Body of pancreas (tissue), 4 donors: ENCODE measurements at regions not wholly inside any gene's neighbourhood (a gene's known extent, or its start where the extent isn't known, plus 50 kb on each side); places are given as distances from the start of the nearest gene placed in this dataset.
"Not testable (repeated sequence)": the region's sequence is repeated elsewhere in the genome, so short reads cannot be mapped to it uniquely, and the experiment has no call there.

Experiments used
- ATAC-seq: fragments of 150-250 bp; one replicate; pipeline ENCODE4 v1.9.1; 2016
- DNase-seq, 4 donors: peaks; one replicate each; pipeline ENCODE4 v3.0.0-alpha.2; 2019
- H3K27ac ChIP-seq, 4 donors: fragments of 200-600 bp; sonication (generic); 1 replicate in 3 of 4; 2 replicates in 1 of 4; pipeline versions ENCODE4 v1.5.1 to v1.6.1; 2016 to 2019; ENCODE audit warnings: mild to moderate bottlenecking in 1 of 4, mixed read lengths in 1 of 4, moderate library complexity in 1 of 4
- H3K27me3 ChIP-seq, 2 donors: fragments of 200-600 bp; sonication (generic); one replicate each; pipeline ENCODE4 v1.6.0; 2016; ENCODE audit warnings: mild to moderate bottlenecking in 1 of 2
- H3K36me3 ChIP-seq, 2 donors: fragments of 200-600 bp; sonication (generic); replicated peaks in 1 of 2; 2 replicates each; pipeline ENCODE4 v1.5.1; 2016; ENCODE audit warnings: low read depth in 2 of 2; ENCODE audit not compliant: insufficient read depth in 1 of 2
- H3K4me1 ChIP-seq: fragments of 200-600 bp; sonication (generic); one replicate; pipeline ENCODE4 v1.6.0; 2016
- H3K4me3 ChIP-seq, 2 donors: fragments of 200-600 bp; sonication (generic); 1 replicate in 1 of 2; 2 replicates in 1 of 2; pipeline ENCODE4 v1.5.1; 2016 to 2019
- H3K9me3 ChIP-seq, 3 donors: fragments of 200-600 bp; sonication (generic); 1 replicate in 2 of 3; 2 replicates in 1 of 3; pipeline ENCODE4 v1.5.1; 2016
- CTCF ChIP-seq, 7 experiments: fragments of 450-650 bp in 4 of 7; fragments of 200-600 bp in 3 of 7; sonication (generic) in 3 of 7; IDR thresholded peaks; one replicate each; pipeline ENCODE4 v1.5.1; 2016 to 2019; ENCODE audit warnings: antibody characterized with exemption in 7 of 7
- POLR2A ChIP-seq, 3 donors: fragments of 450-650 bp; IDR thresholded peaks; one replicate each; pipeline ENCODE4 v1.6.1; 2016; ENCODE audit warnings: antibody characterized with exemption in 3 of 3, mild to moderate bottlenecking in 2 of 3
- WGBS, 2 donors: methylation state at CpG; one replicate each; pipeline ENCODE4 v1.1.5; 2017; 5-methylcytosine and 5-hydroxymethylcytosine counted together
- intact Hi-C: fragments of 100-400 bp; cut with DNase I; formaldehyde crosslinking; loops from one replicate; pipeline ENCODE4 v1.15.1; 2023

DNA sequence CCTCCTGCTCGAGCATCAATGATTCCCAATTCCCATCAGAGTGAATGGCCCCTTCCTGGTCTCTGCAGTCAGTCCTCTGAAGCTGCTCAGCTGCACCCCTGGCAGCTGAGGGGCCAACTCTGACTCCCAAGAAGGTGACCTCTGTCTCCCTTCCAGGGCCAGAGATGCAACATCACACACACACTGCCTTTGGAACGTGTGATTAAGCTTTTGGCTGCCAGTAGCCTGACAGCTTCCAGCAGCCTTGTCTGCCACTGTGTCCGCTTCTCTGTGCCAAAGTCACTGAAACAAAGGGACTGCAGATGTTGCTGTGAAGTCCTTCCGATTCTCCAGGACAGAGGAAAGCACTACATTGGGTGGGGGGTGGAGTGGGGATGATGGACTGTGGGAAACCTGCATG is 254.1 kb downstream of the CEP170 start:
- H3K27ac ChIP-seq, intact Hi-C loops, H3K9me3 ChIP-seq, H3K36me3 ChIP-seq, H3K27me3 ChIP-seq, DNase-seq, ATAC-seq, H3K4me1 ChIP-seq, H3K4me3 ChIP-seq: not testable (repeated sequence)
- 17 to 20% methylated on average over 2 to 4 of the region's 4 CpGs for WGBS, 2 donors

DNA sequence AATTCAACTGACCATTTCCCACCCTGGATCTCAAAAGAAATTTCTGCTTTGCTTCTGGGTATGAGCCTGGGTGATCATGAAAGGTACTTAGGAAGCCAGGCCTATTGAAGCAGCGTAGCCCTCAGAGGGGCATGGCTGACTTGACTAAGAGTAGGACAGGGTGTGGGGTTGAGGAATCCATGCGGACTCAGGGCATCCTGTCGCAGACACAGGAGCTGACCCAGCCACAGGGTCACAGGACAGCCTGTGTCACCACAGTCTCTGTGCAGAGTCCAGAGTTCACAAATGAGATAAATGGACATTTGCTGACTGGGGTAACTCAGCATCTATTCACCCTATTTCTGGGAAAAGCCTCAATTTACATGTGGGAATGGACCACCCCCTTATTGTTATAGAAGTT is 262.3 kb downstream of the CEP170 start:
- intact Hi-C loops, ATAC-seq, H3K27ac ChIP-seq, H3K4me3 ChIP-seq, H3K9me3 ChIP-seq, DNase-seq, H3K36me3 ChIP-seq, H3K4me1 ChIP-seq, H3K27me3 ChIP-seq: not testable (repeated sequence)
- WGBS, 2 donors = 57 to 73% methylated on average over 1 to 3 of the region's 3 CpGs

DNA sequence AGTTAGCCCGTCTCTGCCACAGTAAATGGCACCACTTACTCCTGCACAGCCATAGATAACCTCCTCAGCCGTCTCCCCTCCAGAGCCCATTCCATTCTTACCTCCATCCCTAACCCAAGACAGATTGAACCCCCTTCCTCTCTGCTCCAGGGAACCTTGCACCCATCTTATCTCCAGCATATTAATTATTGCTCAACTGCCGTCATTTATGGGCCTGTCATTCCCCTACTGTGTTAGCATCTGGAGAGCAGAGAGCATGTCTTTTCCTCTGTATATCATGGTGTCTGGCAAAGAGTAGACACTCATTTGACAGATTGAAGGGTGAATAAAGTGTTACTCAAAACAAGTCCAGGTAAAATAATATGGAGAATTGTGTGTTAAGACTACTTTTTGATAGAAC is 270.0 kb downstream of the CEP170 start:
- 42 to 66% methylated on average over 3 of the region's 3 CpGs for WGBS, 2 donors
- ATAC-seq, intact Hi-C loops: not testable (repeated sequence)

DNA sequence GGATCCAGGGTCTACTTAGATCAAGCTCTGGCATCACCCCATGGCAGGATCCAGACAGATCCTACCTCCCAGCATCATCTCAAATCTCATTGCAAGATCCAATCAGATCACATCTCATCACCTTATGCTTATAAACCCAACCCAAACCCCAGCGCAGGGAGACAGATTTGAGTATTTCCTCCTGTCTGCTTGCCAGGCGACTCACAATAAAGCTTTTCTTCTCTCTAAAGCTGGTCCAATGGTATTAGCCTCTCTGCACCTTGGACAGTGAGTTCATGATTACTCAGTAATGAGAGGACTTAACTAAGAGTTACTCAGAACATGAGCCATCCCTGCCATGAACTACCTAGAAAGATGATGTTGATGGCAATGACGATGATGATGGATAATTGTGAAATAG is 281.7 kb downstream of the CEP170 start:
- H3K36me3 ChIP-seq, intact Hi-C loops, H3K4me1 ChIP-seq, DNase-seq, H3K27me3 ChIP-seq, ATAC-seq, H3K27ac ChIP-seq, H3K4me3 ChIP-seq, H3K9me3 ChIP-seq: not testable (repeated sequence)
- WGBS, 2 donors = 72 to 80% methylated on average over 3 of the region's 3 CpGs

More for the DNA sequence above, 270.0 kb downstream of the CEP170 start:
- not testable (repeated sequence) for H3K4me3 ChIP-seq, DNase-seq, H3K27me3 ChIP-seq, H3K4me1 ChIP-seq, H3K27ac ChIP-seq, H3K9me3 ChIP-seq, H3K36me3 ChIP-seq

GRCh38 chr1:242966892-242967291 is 288.2 kb downstream of the CEP170 start:
- H3K4me3 ChIP-seq = no peak overlapping the region
- no peaks in the 10 kb centered on the region for H3K4me1 ChIP-seq
- peaks cover 0 to 5% (median 0%) of the 10 kb centered on the region in 3 donors for H3K9me3 ChIP-seq
- no peak for TF ChIP-seq CTCF (IDR thresholded peaks at IDR 0.05)
- no peak for TF ChIP-seq POLR2A (IDR thresholded peaks at IDR 0.05)
- H3K27ac ChIP-seq = no peak overlapping the region
- no peaks in the 10 kb centered on the region for H3K27me3 ChIP-seq
- H3K36me3 ChIP-seq = no peaks in the 10 kb centered on the region
- intact Hi-C loops = no loop called here
- no peak for ATAC-seq
- DNase-seq = no peak
- 67 to 73% methylated on average over 3 of the region's 3 CpGs for WGBS, 2 donors

DNA sequence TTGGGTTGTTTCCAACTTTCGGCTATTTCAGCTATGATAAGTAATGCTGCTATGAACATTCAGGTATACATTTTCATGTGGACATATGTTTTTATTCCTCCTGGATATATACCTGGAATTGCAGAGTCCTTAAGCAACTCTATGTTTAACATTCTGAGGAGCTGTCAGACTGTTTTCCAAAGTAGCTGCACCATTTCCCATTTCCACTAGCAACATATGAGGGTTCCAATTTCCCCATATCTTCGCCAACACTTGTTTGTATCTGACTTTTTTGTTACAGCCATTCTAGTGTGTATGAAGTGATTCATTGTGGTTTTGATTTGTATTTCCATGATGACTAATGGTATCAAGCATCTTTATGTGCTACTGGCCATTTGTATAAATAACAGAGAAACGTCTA is 295.7 kb downstream of the CEP170 start:
- intact Hi-C loops, H3K4me1 ChIP-seq, H3K36me3 ChIP-seq, H3K9me3 ChIP-seq, DNase-seq, H3K27ac ChIP-seq, H3K4me3 ChIP-seq, ATAC-seq, H3K27me3 ChIP-seq: not testable (repeated sequence)
- WGBS, 2 donors = 44 to 46% methylated on average over 3 of the region's 3 CpGs

DNA sequence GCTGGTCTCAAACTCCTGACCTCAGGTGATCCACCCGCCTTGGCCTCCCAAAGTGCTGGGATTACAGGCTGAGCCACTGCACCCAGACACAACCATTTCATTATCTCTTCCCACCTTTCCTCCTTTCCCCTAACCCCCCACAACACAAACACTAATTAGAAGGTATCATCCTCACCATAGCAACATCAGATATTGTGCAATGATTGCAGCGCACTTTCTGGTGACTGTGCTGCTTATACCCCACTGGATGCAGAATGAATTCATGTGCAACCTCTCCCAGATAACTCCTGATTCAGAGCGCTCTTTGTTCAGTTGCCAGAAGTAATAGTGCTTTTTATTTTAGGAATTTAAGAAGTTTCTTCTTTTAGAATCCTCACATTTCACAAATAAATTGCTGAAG is 300.1 kb downstream of the CEP170 start:
- ATAC-seq, H3K27me3 ChIP-seq, H3K9me3 ChIP-seq, intact Hi-C loops, DNase-seq, H3K27ac ChIP-seq, H3K4me1 ChIP-seq, H3K36me3 ChIP-seq, H3K4me3 ChIP-seq: not testable (repeated sequence)
- WGBS, 2 donors = 69 to 82% methylated on average over 3 of the region's 3 CpGs

GRCh38 chr1:242946206-242946605 is 308.9 kb downstream of the CEP170 start:
- no peaks in the 10 kb centered on the region for H3K9me3 ChIP-seq
- no peaks in the 10 kb centered on the region for H3K27me3 ChIP-seq
- ATAC-seq = no peak
- H3K4me3 ChIP-seq = no peak overlapping the region
- DNase-seq = no peak
- 25 to 51% methylated on average over 1 to 3 of the region's 3 CpGs for WGBS, 2 donors
- intact Hi-C loops = no loop called here
- H3K4me1 ChIP-seq = no peaks in the 10 kb centered on the region
- no peaks in the 10 kb centered on the region for H3K36me3 ChIP-seq
- H3K27ac ChIP-seq = no peak overlapping the region
- no peak for TF ChIP-seq POLR2A (IDR thresholded peaks at IDR 0.05)
- no peak for TF ChIP-seq CTCF (IDR thresholded peaks at IDR 0.05)
